HCT116 (cell line): ENCODE measurements at regions not wholly inside any gene's neighbourhood (a gene's known extent, or its start where the extent isn't known, plus 50 kb on each side); places are given as distances from the start of the nearest gene placed in this dataset.

Source experiments
- ATAC-seq: fragments of 200-7000 bp; cut with Tn5 transposase; 2 replicates; pipeline ENCODE4 v1.9.1; 2020; ENCODE audit warnings: mild to moderate bottlenecking, moderate library complexity
- BruUV-seq: library from RNA; stranded (reverse); fragments of 400-500 nt; replicated peaks from 2 replicates; lab custom pipeline; 2021; lab: Mats Ljungman, UMichigan
- CTCF ChIA-PET: fragments of 300-600 bp; sonication (Branson Sonifier 250); formaldehyde crosslinking; loops from one replicate; lab custom pipeline; 2021; ENCODE audit warnings: antibody characterized with exemption; lab: Charles Lee
- POLR2A ChIA-PET: fragments of 300-600, 350-600 bp; sonication (Branson Sonifier 250); formaldehyde crosslinking; loops from one replicate; lab custom pipeline; 2021; ENCODE audit warnings: antibody characterized with exemption; lab: Charles Lee
- RAD21 ChIA-PET, 2 experiments: fragments of 300-600 bp; sonication (Branson Sonifier 250); formaldehyde crosslinking; loops; one replicate each; lab custom pipeline; 2023; ENCODE audit warnings: low total read pairs in 2 of 2; ENCODE audit not compliant: uncharacterized antibody in 2 of 2, unreplicated experiment in 2 of 2, low non-redundant PET in 1 of 2; lab: Charles Lee
- DNase-seq: peaks from one replicate; pipeline ENCODE4 v3.0.0-alpha.2; 2010; ENCODE audit warnings: low read depth, low spot score
- H2AFZ ChIP-seq: fragments of 200-600 bp; shearing (Covaris generic), sonication (generic); 2 replicates; pipeline ENCODE4 v1.6.1; 2017; ENCODE audit warnings: low read depth, mixed run types, mixed read lengths, antibody characterized with exemption, low read length; ENCODE audit not compliant: poor library complexity, severe bottlenecking
- H3K27ac ChIP-seq: 2 replicates; pipeline ENCODE4 v1.5.1; 2012; ENCODE audit warnings: low read depth, low read length
- H3K27me3 ChIP-seq: fragments of 200-600 bp; sonication (generic); 2 replicates; pipeline ENCODE4 v1.6.1; 2016; ENCODE audit warnings: mixed run types, low read length, mixed read lengths; ENCODE audit not compliant: insufficient read depth
- H3K36me3 ChIP-seq, 2 experiments: fragments of 200-500 bp in 1 of 2; fragments of 200-600 bp in 1 of 2; sonication (Bioruptor generic) in 1 of 2; sonication (generic) in 1 of 2; 2 replicates each; pipeline versions ENCODE4 v1.5.1 to v1.6.1; 2014 to 2016; ENCODE audit warnings: low read length in 2 of 2, inconsistent platforms in 1 of 2, mixed read lengths in 1 of 2, mixed run types in 1 of 2; ENCODE audit not compliant: insufficient read depth in 2 of 2, control insufficient read depth in 1 of 2
- H3K4me1 ChIP-seq, 2 experiments: fragments of 200-600 bp in 1 of 2; sonication (generic) in 1 of 2; 2 replicates each; pipeline versions ENCODE4 v1.5.1 to v1.6.1; 2012 to 2017; ENCODE audit warnings: low read length in 2 of 2, inconsistent platforms in 1 of 2, mild to moderate bottlenecking in 1 of 2, mixed read lengths in 1 of 2, mixed run types in 1 of 2, moderate library complexity in 1 of 2; ENCODE audit not compliant: insufficient read depth in 2 of 2, control insufficient read depth in 1 of 2
- H3K4me2 ChIP-seq: fragments of 200-600 bp; sonication (generic); 2 replicates; pipeline ENCODE4 v1.6.1; 2017; ENCODE audit warnings: mixed run types, low read length, mixed read lengths
- H3K4me3 ChIP-seq, 2 experiments: fragments of 200-600 bp in 1 of 2; sonication (generic) in 1 of 2; replicated peaks in 1 of 2; 2 replicates each; pipeline ENCODE4 v1.5.1; 2011 to 2016; ENCODE audit warnings: low read length in 2 of 2, control low read depth in 1 of 2, low read depth in 1 of 2, mild to moderate bottlenecking in 1 of 2, mixed read lengths in 1 of 2, mixed run types in 1 of 2
- H3K79me2 ChIP-seq: fragments of 200-600 bp; sonication (generic); 2 replicates; pipeline ENCODE4 v1.6.1; 2017; ENCODE audit warnings: mild to moderate bottlenecking, mixed run types, low read length, moderate library complexity, mixed read lengths; ENCODE audit not compliant: insufficient read depth
- H3K9ac ChIP-seq: fragments of 200-600 bp; sonication (generic); 2 replicates; pipeline ENCODE4 v1.6.1; 2016; ENCODE audit warnings: low read length, mixed read lengths
- H3K9me2 ChIP-seq: fragments of 200-600 bp; sonication (generic), shearing (Covaris generic); 2 replicates; pipeline ENCODE4 v1.6.1; 2017; ENCODE audit warnings: mixed run types, mild to moderate bottlenecking, moderate library complexity; ENCODE audit not compliant: insufficient read depth
- H3K9me3 ChIP-seq, 2 experiments: fragments of 200-500 bp in 1 of 2; fragments of 200-600 bp in 1 of 2; sonication (Bioruptor generic) in 1 of 2; sonication (generic) in 1 of 2; 2 replicates each; pipeline ENCODE4 v1.6.1; 2014 to 2017; ENCODE audit warnings: low read length in 2 of 2, mixed read lengths in 2 of 2, inconsistent platforms in 1 of 2, low read depth in 1 of 2, mild to moderate bottlenecking in 1 of 2, mixed run types in 1 of 2, moderate library complexity in 1 of 2; ENCODE audit not compliant: control insufficient read depth in 1 of 2, insufficient read depth in 1 of 2
- H4K20me1 ChIP-seq: fragments of 200-600 bp; sonication (generic), shearing (Covaris generic); 2 replicates; pipeline ENCODE4 v1.6.1; 2017; ENCODE audit warnings: mixed run types, mild to moderate bottlenecking, moderate library complexity; ENCODE audit not compliant: insufficient read depth
- CBX3 ChIP-seq: IDR thresholded peaks from 2 replicates; pipeline ENCODE4 v1.6.1; 2012; ENCODE audit warnings: low read depth
- CEBPB ChIP-seq: IDR thresholded peaks from 2 replicates; pipeline ENCODE4 v1.6.1; 2012; ENCODE audit warnings: low read depth
- EGR1 ChIP-seq: IDR thresholded peaks from 2 replicates; pipeline ENCODE4 v1.6.1; 2012; ENCODE audit warnings: low read depth
- ELF1 ChIP-seq: IDR thresholded peaks from 2 replicates; pipeline ENCODE4 v1.6.1; 2012; ENCODE audit warnings: low read depth, borderline replicate concordance
- EZH2 ChIP-seq: fragments of 200-600 bp; sonication (generic); IDR thresholded peaks from 2 replicates; pipeline ENCODE4 v1.6.1; 2017; ENCODE audit warnings: antibody characterized with exemption, mixed run types
- EZH2phosphoT487 ChIP-seq: fragments of 200-600 bp; IDR thresholded peaks from 2 replicates; pipeline ENCODE4 v1.6.1; 2018; ENCODE audit warnings: antibody characterized with exemption, borderline replicate concordance
- FOSL1 ChIP-seq: IDR thresholded peaks from 2 replicates; pipeline ENCODE4 v1.6.1; 2012; ENCODE audit warnings: low read depth
- JUND ChIP-seq: IDR thresholded peaks from 2 replicates; pipeline ENCODE4 v1.6.1; 2012
- POLR2A ChIP-seq: IDR thresholded peaks from 2 replicates; pipeline ENCODE4 v1.7.0; 2011; ENCODE audit warnings: borderline replicate concordance; ENCODE audit not compliant: insufficient read depth, insufficient read length; ENCODE audit errors: extremely low read depth
- RAD21 ChIP-seq: IDR thresholded peaks from 2 replicates; pipeline ENCODE4 v1.6.1; 2012; ENCODE audit warnings: low read depth, mild to moderate bottlenecking
- SIN3A ChIP-seq: IDR thresholded peaks from 2 replicates; pipeline ENCODE4 v1.6.1; 2012; ENCODE audit warnings: low read depth
- SP1 ChIP-seq: IDR thresholded peaks from 2 replicates; pipeline ENCODE4 v1.6.1; 2012; ENCODE audit warnings: low read depth
- SRF ChIP-seq: IDR thresholded peaks from 2 replicates; pipeline ENCODE4 v1.6.1; 2012; ENCODE audit warnings: low read depth
- TCF7L2 ChIP-seq: IDR thresholded peaks from 2 replicates; pipeline ENCODE4 v1.7.0; 2011; ENCODE audit warnings: borderline replicate concordance, inconsistent platforms; ENCODE audit not compliant: insufficient read depth, insufficient read length; ENCODE audit errors: extremely low read depth
- ZFX ChIP-seq: fragments of 450-650 bp; IDR thresholded peaks from 2 replicates; pipeline ENCODE4 v1.6.1; 2017
- intact Hi-C: fragments of 100-400 bp; cut with micrococcal nuclease; formaldehyde crosslinking; loops from 2 replicates; pipeline ENCODE4 v1.10.0; 2022
- TF ChIP-seq, protein P1 (sequence below): IDR thresholded peaks from 2 replicates; pipeline ENCODE4 v1.6.1; 2012
- TF ChIP-seq, protein P2 (sequence below): IDR thresholded peaks from 2 replicates; pipeline ENCODE4 v1.6.1; 2011; ENCODE audit warnings: mild to moderate bottlenecking, low read length, moderate library complexity; ENCODE audit not compliant: insufficient replicate concordance; ENCODE audit errors: extremely low read depth
- TF ChIP-seq, protein P3 (sequence below): IDR thresholded peaks from 2 replicates; pipeline ENCODE4 v1.6.1; 2012; ENCODE audit warnings: low read depth
- TF ChIP-seq, protein P4 (sequence below), 3 experiments: fragments of 200-600 bp in 1 of 3; sonication (generic) in 1 of 3; IDR thresholded peaks in 2 of 3; conservative IDR thresholded peaks in 1 of 3; 2 replicates each; pipeline ENCODE4 v1.5.1; 2012 to 2017; ENCODE audit warnings: low read depth in 2 of 3, low read length in 2 of 3, antibody characterized with exemption in 1 of 3, borderline replicate concordance in 1 of 3, control low read depth in 1 of 3, mild to moderate bottlenecking in 1 of 3, mixed read lengths in 1 of 3, mixed run types in 1 of 3, moderate library complexity in 1 of 3; ENCODE audit not compliant: insufficient read depth in 1 of 3
- TF ChIP-seq, protein P5 (sequence below): IDR thresholded peaks from 2 replicates; pipeline ENCODE4 v1.6.1; 2012

DNA sequence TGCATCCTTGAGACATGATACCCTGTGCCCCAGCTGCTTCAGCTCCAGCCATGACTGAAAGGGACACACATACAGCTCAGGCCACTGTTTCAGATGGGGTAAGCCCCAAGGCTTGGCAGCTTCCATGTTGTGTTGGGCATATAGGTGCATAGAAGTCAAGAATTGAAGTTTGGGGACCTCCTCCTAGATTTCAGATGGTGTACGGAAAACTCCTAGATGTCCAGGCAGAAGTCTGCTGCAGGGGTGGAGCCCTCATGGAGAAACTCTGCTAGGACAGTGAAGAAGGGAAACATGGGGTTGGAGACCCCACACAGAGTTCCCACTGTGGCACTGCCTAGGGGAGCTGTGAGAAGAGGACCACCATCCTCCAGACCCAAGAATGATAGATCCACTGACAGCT, 1379.0 kb upstream of the MAP3K7 start:
- intact Hi-C loops, result no loop called here
- no peaks in the 10 kb centered on the region for H3K9me2 ChIP-seq
- H3K79me2 ChIP-seq, result no peaks in the 10 kb centered on the region
- ChIA-PET RAD21 (no interaction called here), CTCF (no interaction called here), POLR2A (no interaction called here)
- no TSS peak for BruUV-seq
- H3K27me3 ChIP-seq, result no peaks in the 10 kb centered on the region
- ATAC-seq (no peak), DNase-seq (no peak)
- no peak overlapping the region for H3K9ac ChIP-seq
- no peak overlapping the region for H2AFZ ChIP-seq
- no peaks in the 10 kb centered on the region for H4K20me1 ChIP-seq
- no peaks in the 10 kb centered on the region for H3K36me3 ChIP-seq
- H3K27ac ChIP-seq, result no peak overlapping the region
- TF ChIP-seq, protein P1, sequence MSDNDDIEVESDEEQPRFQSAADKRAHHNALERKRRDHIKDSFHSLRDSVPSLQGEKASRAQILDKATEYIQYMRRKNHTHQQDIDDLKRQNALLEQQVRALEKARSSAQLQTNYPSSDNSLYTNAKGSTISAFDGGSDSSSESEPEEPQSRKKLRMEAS, result no peak
- TF ChIP-seq SRF (no peak), CEBPB (no peak), JUND (no peak), EZH2phosphoT487 (no peak), SP1 (no peak), CBX3 (no peak), SIN3A (no peak), ELF1 (no peak), EZH2 (no peak), RAD21 (no peak), TCF7L2 (no peak), FOSL1 (no peak), EGR1 (no peak), POLR2A (no peak), ZFX (no peak)
- TF ChIP-seq, protein P2, sequence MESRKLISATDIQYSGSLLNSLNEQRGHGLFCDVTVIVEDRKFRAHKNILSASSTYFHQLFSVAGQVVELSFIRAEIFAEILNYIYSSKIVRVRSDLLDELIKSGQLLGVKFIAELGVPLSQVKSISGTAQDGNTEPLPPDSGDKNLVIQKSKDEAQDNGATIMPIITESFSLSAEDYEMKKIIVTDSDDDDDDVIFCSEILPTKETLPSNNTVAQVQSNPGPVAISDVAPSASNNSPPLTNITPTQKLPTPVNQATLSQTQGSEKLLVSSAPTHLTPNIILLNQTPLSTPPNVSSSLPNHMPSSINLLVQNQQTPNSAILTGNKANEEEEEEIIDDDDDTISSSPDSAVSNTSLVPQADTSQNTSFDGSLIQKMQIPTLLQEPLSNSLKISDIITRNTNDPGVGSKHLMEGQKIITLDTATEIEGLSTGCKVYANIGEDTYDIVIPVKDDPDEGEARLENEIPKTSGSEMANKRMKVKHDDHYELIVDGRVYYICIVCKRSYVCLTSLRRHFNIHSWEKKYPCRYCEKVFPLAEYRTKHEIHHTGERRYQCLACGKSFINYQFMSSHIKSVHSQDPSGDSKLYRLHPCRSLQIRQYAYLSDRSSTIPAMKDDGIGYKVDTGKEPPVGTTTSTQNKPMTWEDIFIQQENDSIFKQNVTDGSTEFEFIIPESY, result no peak
- TF ChIP-seq, protein P3, sequence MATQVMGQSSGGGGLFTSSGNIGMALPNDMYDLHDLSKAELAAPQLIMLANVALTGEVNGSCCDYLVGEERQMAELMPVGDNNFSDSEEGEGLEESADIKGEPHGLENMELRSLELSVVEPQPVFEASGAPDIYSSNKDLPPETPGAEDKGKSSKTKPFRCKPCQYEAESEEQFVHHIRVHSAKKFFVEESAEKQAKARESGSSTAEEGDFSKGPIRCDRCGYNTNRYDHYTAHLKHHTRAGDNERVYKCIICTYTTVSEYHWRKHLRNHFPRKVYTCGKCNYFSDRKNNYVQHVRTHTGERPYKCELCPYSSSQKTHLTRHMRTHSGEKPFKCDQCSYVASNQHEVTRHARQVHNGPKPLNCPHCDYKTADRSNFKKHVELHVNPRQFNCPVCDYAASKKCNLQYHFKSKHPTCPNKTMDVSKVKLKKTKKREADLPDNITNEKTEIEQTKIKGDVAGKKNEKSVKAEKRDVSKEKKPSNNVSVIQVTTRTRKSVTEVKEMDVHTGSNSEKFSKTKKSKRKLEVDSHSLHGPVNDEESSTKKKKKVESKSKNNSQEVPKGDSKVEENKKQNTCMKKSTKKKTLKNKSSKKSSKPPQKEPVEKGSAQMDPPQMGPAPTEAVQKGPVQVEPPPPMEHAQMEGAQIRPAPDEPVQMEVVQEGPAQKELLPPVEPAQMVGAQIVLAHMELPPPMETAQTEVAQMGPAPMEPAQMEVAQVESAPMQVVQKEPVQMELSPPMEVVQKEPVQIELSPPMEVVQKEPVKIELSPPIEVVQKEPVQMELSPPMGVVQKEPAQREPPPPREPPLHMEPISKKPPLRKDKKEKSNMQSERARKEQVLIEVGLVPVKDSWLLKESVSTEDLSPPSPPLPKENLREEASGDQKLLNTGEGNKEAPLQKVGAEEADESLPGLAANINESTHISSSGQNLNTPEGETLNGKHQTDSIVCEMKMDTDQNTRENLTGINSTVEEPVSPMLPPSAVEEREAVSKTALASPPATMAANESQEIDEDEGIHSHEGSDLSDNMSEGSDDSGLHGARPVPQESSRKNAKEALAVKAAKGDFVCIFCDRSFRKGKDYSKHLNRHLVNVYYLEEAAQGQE, result no peak
- TF ChIP-seq, protein P4, sequence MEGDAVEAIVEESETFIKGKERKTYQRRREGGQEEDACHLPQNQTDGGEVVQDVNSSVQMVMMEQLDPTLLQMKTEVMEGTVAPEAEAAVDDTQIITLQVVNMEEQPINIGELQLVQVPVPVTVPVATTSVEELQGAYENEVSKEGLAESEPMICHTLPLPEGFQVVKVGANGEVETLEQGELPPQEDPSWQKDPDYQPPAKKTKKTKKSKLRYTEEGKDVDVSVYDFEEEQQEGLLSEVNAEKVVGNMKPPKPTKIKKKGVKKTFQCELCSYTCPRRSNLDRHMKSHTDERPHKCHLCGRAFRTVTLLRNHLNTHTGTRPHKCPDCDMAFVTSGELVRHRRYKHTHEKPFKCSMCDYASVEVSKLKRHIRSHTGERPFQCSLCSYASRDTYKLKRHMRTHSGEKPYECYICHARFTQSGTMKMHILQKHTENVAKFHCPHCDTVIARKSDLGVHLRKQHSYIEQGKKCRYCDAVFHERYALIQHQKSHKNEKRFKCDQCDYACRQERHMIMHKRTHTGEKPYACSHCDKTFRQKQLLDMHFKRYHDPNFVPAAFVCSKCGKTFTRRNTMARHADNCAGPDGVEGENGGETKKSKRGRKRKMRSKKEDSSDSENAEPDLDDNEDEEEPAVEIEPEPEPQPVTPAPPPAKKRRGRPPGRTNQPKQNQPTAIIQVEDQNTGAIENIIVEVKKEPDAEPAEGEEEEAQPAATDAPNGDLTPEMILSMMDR (IDR thresholded peaks at IDR 0.05 in 2 of 3, conservative IDR thresholded peaks at IDR 0.05 in 1 of 3; ENCODE audit: borderline replicate concordance in 1 of 3, insufficient read depth in 1 of 3, low read depth in 2 of 3, low read length in 2 of 3), result no peak
- TF ChIP-seq, protein P5, sequence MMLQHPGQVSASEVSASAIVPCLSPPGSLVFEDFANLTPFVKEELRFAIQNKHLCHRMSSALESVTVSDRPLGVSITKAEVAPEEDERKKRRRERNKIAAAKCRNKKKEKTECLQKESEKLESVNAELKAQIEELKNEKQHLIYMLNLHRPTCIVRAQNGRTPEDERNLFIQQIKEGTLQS, result no peak
- peaks cover 3 to 15% of the 10 kb centered on the region in 2 experiments; a peak in 2 of 4 replicates for H3K9me3 ChIP-seq
- H3K4me2 ChIP-seq, result no peak overlapping the region
- no peak overlapping the region for H3K4me3 ChIP-seq
- no peaks in the 10 kb centered on the region for H3K4me1 ChIP-seq
